HL-60 (cell line): ENCODE measurements at regions not wholly inside any gene's neighbourhood (a gene's known extent, or its start where the extent isn't known, plus 50 kb on each side); places are given as distances from the start of the nearest gene placed in this dataset.

Experiments used
- GABPA ChIP-seq: IDR thresholded peaks from 2 replicates; pipeline ENCODE4 v1.6.1; 2012; ENCODE audit warnings: low read depth
- POLR2AphosphoS5 ChIP-seq: IDR thresholded peaks from 2 replicates; pipeline ENCODE4 v1.6.1; 2012; ENCODE audit warnings: low read depth
- REST ChIP-seq: IDR thresholded peaks from 2 replicates; pipeline ENCODE4 v1.6.1; 2012; ENCODE audit warnings: low read depth; ENCODE audit not compliant: insufficient replicate concordance
- SPI1 ChIP-seq: IDR thresholded peaks from 2 replicates; pipeline ENCODE4 v1.6.1; 2012; ENCODE audit warnings: low read depth, mild to moderate bottlenecking, borderline replicate concordance
- TF ChIP-seq, protein P1 (sequence below): IDR thresholded peaks from one replicate; pipeline ENCODE4 v1.5.1; 2011; ENCODE audit warnings: low read length, control low read depth, inconsistent platforms; ENCODE audit not compliant: insufficient read depth

DNA sequence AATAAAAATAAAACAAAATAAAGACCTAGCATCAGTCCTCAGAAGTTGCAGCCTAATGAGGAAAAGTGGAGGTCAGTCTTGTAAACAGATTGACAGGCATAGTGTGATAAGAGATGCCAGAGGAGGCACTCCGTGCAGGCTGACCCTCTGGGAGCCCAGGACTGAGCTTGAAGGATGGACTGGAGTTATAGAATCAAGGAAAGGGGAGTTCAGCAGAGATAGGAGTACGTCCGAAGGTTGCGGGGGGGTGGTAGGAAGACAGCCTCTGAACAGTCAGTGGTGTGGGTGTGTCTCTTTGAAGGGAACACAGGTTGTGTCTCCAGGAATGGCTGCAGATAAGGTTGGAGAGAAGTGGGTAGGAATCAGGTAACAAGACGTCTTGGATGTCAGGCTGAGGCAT, 126.1 kb upstream of the CPEB4 start:
- TF ChIP-seq, protein P1, sequence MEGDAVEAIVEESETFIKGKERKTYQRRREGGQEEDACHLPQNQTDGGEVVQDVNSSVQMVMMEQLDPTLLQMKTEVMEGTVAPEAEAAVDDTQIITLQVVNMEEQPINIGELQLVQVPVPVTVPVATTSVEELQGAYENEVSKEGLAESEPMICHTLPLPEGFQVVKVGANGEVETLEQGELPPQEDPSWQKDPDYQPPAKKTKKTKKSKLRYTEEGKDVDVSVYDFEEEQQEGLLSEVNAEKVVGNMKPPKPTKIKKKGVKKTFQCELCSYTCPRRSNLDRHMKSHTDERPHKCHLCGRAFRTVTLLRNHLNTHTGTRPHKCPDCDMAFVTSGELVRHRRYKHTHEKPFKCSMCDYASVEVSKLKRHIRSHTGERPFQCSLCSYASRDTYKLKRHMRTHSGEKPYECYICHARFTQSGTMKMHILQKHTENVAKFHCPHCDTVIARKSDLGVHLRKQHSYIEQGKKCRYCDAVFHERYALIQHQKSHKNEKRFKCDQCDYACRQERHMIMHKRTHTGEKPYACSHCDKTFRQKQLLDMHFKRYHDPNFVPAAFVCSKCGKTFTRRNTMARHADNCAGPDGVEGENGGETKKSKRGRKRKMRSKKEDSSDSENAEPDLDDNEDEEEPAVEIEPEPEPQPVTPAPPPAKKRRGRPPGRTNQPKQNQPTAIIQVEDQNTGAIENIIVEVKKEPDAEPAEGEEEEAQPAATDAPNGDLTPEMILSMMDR, result no peak
- TF ChIP-seq POLR2AphosphoS5, result no peak
- no peak for TF ChIP-seq REST
- no peak for TF ChIP-seq GABPA
- TF ChIP-seq SPI1, result no peak
